KOPT-K1 (cell line): ENCODE measurements at regions not wholly inside any gene's neighbourhood (a gene's known extent, or its start where the extent isn't known, plus 50 kb on each side); places are given as distances from the start of the nearest gene placed in this dataset.

Source experiments
- H3K27ac ChIP-seq: fragments of 200-600 bp; sonication (generic); 2 replicates; pipeline ENCODE4 v1.5.1; 2016; ENCODE audit warnings: antibody characterized with exemption, mild to moderate bottlenecking, low read depth, low read length; ENCODE audit not compliant: poor library complexity, severe bottlenecking
- H3K36me3 ChIP-seq: fragments of 200-600 bp; sonication (generic); 2 replicates; pipeline ENCODE4 v1.5.1; 2017; ENCODE audit warnings: antibody characterized with exemption, mild to moderate bottlenecking, low read length, moderate library complexity; ENCODE audit not compliant: insufficient read depth
- H3K9me3 ChIP-seq: fragments of 200-600 bp; sonication (generic); 2 replicates; pipeline ENCODE4 v1.5.1; 2017; ENCODE audit warnings: antibody characterized with exemption, low read length, mild to moderate bottlenecking; ENCODE audit not compliant: insufficient read depth, poor library complexity, severe bottlenecking

- no peak overlapping the region for H3K27ac ChIP-seq
- no peaks in the 10 kb centered on the region for H3K9me3 ChIP-seq
- no peaks in the 10 kb centered on the region for H3K36me3 ChIP-seq
Observed at GRCh38 chr20:53876956-53877355, 193.4 kb downstream of the BCAS1 start.

GRCh38 chr20:53876470-53876869 is 193.9 kb downstream of the BCAS1 start:
- no peaks in the 10 kb centered on the region for H3K9me3 ChIP-seq
- H3K36me3 ChIP-seq, result no peaks in the 10 kb centered on the region
- no peak overlapping the region for H3K27ac ChIP-seq

- Histone ChIP-seq H3K27ac (no peak overlapping the region), H3K9me3 (no peaks in the 10 kb centered on the region), H3K36me3 (no peaks in the 10 kb centered on the region)
Observed at GRCh38 chr20:53875452-53875851, 194.9 kb downstream of the BCAS1 start.

- Histone ChIP-seq H3K9me3 (no peaks in the 10 kb centered on the region), H3K27ac (no peak overlapping the region), H3K36me3 (no peaks in the 10 kb centered on the region)
Observed at GRCh38 chr20:53874706-53875105, 195.7 kb downstream of the BCAS1 start.

GRCh38 chr20:53874104-53874503 is 196.3 kb downstream of the BCAS1 start:
- H3K9me3 ChIP-seq, result no peaks in the 10 kb centered on the region
- no peaks in the 10 kb centered on the region for H3K36me3 ChIP-seq

GRCh38 chr20:53873230-53873604 is 197.2 kb downstream of the BCAS1 start:
- Histone ChIP-seq H3K9me3 (no peaks in the 10 kb centered on the region), H3K27ac (peak overlapping the region; percentile 82), H3K36me3 (no peaks in the 10 kb centered on the region)

More at GRCh38 chr20:53874104-53874503, 196.3 kb downstream of the BCAS1 start:
- H3K27ac ChIP-seq, result no peak overlapping the region

GRCh38 chr20:53872561-53873229 is 197.7 kb downstream of the BCAS1 start:
- Histone ChIP-seq H3K36me3 (no peaks in the 10 kb centered on the region), H3K9me3 (no peaks in the 10 kb centered on the region), H3K27ac (peak overlapping the region; percentile 82)

- H3K27ac ChIP-seq, result peak overlapping the region; percentile 82
- H3K9me3 ChIP-seq, result no peaks in the 10 kb centered on the region
- no peaks in the 10 kb centered on the region for H3K36me3 ChIP-seq
Observed at GRCh38 chr20:53872081-53872541, 198.3 kb downstream of the BCAS1 start.

GRCh38 chr20:53871541-53871940 is 198.9 kb downstream of the BCAS1 start:
- peak overlapping the region; percentile 82 for H3K27ac ChIP-seq
- H3K9me3 ChIP-seq, result no peaks in the 10 kb centered on the region
- no peaks in the 10 kb centered on the region for H3K36me3 ChIP-seq

GRCh38 chr20:53870426-53871315 is 199.7 kb downstream of the BCAS1 start:
- Histone ChIP-seq H3K36me3 (no peaks in the 10 kb centered on the region), H3K27ac (peak overlapping the region; percentile 82), H3K9me3 (no peaks in the 10 kb centered on the region)

- Histone ChIP-seq H3K27ac (peak overlapping the region; percentile 82), H3K36me3 (no peaks in the 10 kb centered on the region)
Observed at GRCh38 chr20:53869466-53870258, 200.7 kb downstream of the BCAS1 start.

GRCh38 chr20:53867741-53868351 is 202.5 kb downstream of the BCAS1 start:
- no peaks in the 10 kb centered on the region for H3K36me3 ChIP-seq
- no peaks in the 10 kb centered on the region for H3K9me3 ChIP-seq
- no peak overlapping the region for H3K27ac ChIP-seq

More at GRCh38 chr20:53869466-53870258, 200.7 kb downstream of the BCAS1 start:
- H3K9me3 ChIP-seq, result no peaks in the 10 kb centered on the region

- peak overlapping the region; percentile 55 for H3K27ac ChIP-seq
- no peaks in the 10 kb centered on the region for H3K36me3 ChIP-seq
Observed at GRCh38 chr20:53866794-53867740, 203.3 kb downstream of the BCAS1 start.

More at GRCh38 chr20:53866794-53867740, 203.3 kb downstream of the BCAS1 start:
- H3K9me3 ChIP-seq, result no peaks in the 10 kb centered on the region
